ENCODE measurements at regions not wholly inside any gene's neighbourhood (a gene's known extent, or its start where the extent isn't known, plus 50 kb on each side); places are given as distances from the start of the nearest gene placed in this dataset.

- Histone ChIP-seq H3K9me3 (ENCODE audit: control insufficient read depth in 3 of 3, low read length in 3 of 3) (no peaks in the 10 kb centered on the region), H3K9ac (ENCODE audit: low read depth in 1 of 3, low read length in 3 of 3) (no peak overlapping the region), H3K27ac (ENCODE audit: low read depth, low read length) (no peak overlapping the region), H3K27me3 (ENCODE audit: control insufficient read depth in 3 of 3, insufficient read depth in 3 of 3, low read length in 3 of 3) (no peaks in the 10 kb centered on the region), H3K4me1 (ENCODE audit: control insufficient read depth in 3 of 3, insufficient read depth in 3 of 3, low read length in 3 of 3) (no peaks in the 10 kb centered on the region), H3K36me3 (ENCODE audit: control insufficient read depth in 3 of 3, insufficient read depth in 3 of 3, low read length in 3 of 3) (no peaks in the 10 kb centered on the region), H3K4me3 (ENCODE audit: low read length in 3 of 3) (no peak overlapping the region)
Observed at GRCh38 chr13:44627441-44627840, 51.3 kb upstream of the TSC22D1 start.

- Histone ChIP-seq H3K9me3 (ENCODE audit: control insufficient read depth in 3 of 3, low read length in 3 of 3) (no peaks in the 10 kb centered on the region), H3K4me1 (ENCODE audit: control insufficient read depth in 3 of 3, insufficient read depth in 3 of 3, low read length in 3 of 3) (no peaks in the 10 kb centered on the region), H3K4me3 (ENCODE audit: low read length in 3 of 3) (no peak overlapping the region), H3K27me3 (ENCODE audit: control insufficient read depth in 3 of 3, insufficient read depth in 3 of 3, low read length in 3 of 3) (no peaks in the 10 kb centered on the region), H3K27ac (ENCODE audit: low read depth, low read length) (no peak overlapping the region), H3K9ac (ENCODE audit: low read depth in 1 of 3, low read length in 3 of 3) (no peak overlapping the region), H3K36me3 (ENCODE audit: control insufficient read depth in 3 of 3, insufficient read depth in 3 of 3, low read length in 3 of 3) (no peaks in the 10 kb centered on the region)
Observed at GRCh38 chr13:44626176-44626575, 50.0 kb upstream of the TSC22D1 start.

Data from skeletal muscle tissue (tissue), 3 donors.